ENCODE measurements at regions not wholly inside any gene's neighbourhood (a gene's known extent, or its start where the extent isn't known, plus 50 kb on each side); places are given as distances from the start of the nearest gene placed in this dataset.

- Histone ChIP-seq H3K4me3 (ENCODE audit: low read depth in 1 of 3, low read length in 3 of 3) (no peak overlapping the region), H3K4me1 (ENCODE audit: control insufficient read depth in 4 of 4, insufficient read depth in 4 of 4, low read length in 3 of 4) (peaks cover 0 to 7% (median 4%) of the 10 kb centered on the region in 4 donors), H3K27ac (ENCODE audit: low read depth in 1 of 2, low read length in 2 of 2) (peak overlapping the region in 1 of 2 donors; percentile 72), H3K27me3 (ENCODE audit: control insufficient read depth in 4 of 4, insufficient read depth in 4 of 4, low read length in 3 of 4) (no peaks in the 10 kb centered on the region), H3K9me3 (ENCODE audit: control insufficient read depth in 4 of 4, low read length in 3 of 4) (no peaks in the 10 kb centered on the region), H3K36me3 (ENCODE audit: control insufficient read depth in 4 of 4, insufficient read depth in 3 of 4, low read depth in 1 of 4, low read length in 3 of 4) (no peaks in the 10 kb centered on the region), H3K9ac (ENCODE audit: low read depth in 1 of 2, low read length in 2 of 2) (no peak overlapping the region)
- no peak for DNase-seq (ENCODE audit: low spot score)
- 32% methylated on average over 1 of the region's 1 CpG for WGBS
- TF ChIP-seq CTCF (IDR thresholded peaks at IDR 0.05; ENCODE audit: low read depth, low read length, missing input control) (no peak), JUND (IDR thresholded peaks at IDR 0.05) (peak; percentile 63 to 78), TAF1 (conservative IDR thresholded peaks at IDR 0.05) (no peak), REST (IDR thresholded peaks at IDR 0.05) (peak; percentile 72), FOXA2 (IDR thresholded peaks at IDR 0.05) (peak; percentile 73), RAD21 (IDR thresholded peaks at IDR 0.05) (peak; percentile 59 to 62), FOXA1 (IDR thresholded peaks at IDR 0.05) (peak; percentile 57), YY1 (IDR thresholded peaks at IDR 0.05) (peak; percentile 84), SP1 (IDR thresholded peaks at IDR 0.05) (peak; percentile 94), NR2F2 (IDR thresholded peaks at IDR 0.05) (no peak), RXRA (IDR thresholded peaks at IDR 0.05) (peak; percentile 75 to 83), GABPA (IDR thresholded peaks at IDR 0.05 in 1 of 2, conservative IDR thresholded peaks at IDR 0.05 in 1 of 2) (peak in 1 of 2 donors; percentile 48), HNF4G (IDR thresholded peaks at IDR 0.05) (peak; percentile 90), HNF4A (conservative IDR thresholded peaks at IDR 0.05) (peak; percentile 97), EGR1 (IDR thresholded peaks at IDR 0.05; ENCODE audit: low read depth in 2 of 2) (peak in 1 of 2 donors; percentile 74)
- TF ChIP-seq, protein P1, sequence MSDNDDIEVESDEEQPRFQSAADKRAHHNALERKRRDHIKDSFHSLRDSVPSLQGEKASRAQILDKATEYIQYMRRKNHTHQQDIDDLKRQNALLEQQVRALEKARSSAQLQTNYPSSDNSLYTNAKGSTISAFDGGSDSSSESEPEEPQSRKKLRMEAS (IDR thresholded peaks at IDR 0.05) = peak; percentile 83
- TF ChIP-seq, protein P2, sequence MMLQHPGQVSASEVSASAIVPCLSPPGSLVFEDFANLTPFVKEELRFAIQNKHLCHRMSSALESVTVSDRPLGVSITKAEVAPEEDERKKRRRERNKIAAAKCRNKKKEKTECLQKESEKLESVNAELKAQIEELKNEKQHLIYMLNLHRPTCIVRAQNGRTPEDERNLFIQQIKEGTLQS (IDR thresholded peaks at IDR 0.05) = peak; percentile 75
- TF ChIP-seq, protein P3, sequence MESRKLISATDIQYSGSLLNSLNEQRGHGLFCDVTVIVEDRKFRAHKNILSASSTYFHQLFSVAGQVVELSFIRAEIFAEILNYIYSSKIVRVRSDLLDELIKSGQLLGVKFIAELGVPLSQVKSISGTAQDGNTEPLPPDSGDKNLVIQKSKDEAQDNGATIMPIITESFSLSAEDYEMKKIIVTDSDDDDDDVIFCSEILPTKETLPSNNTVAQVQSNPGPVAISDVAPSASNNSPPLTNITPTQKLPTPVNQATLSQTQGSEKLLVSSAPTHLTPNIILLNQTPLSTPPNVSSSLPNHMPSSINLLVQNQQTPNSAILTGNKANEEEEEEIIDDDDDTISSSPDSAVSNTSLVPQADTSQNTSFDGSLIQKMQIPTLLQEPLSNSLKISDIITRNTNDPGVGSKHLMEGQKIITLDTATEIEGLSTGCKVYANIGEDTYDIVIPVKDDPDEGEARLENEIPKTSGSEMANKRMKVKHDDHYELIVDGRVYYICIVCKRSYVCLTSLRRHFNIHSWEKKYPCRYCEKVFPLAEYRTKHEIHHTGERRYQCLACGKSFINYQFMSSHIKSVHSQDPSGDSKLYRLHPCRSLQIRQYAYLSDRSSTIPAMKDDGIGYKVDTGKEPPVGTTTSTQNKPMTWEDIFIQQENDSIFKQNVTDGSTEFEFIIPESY (IDR thresholded peaks at IDR 0.05) = peak; percentile 89
These were observed 177.6 kb upstream of the TMTC4 start for GRCh38 chr13:100852146-100852545.

Data from liver (tissue), 8 donors.